Adrenal gland (tissue), 9 donors: ENCODE measurements at regions not wholly inside any gene's neighbourhood (a gene's known extent, or its start where the extent isn't known, plus 50 kb on each side); places are given as distances from the start of the nearest gene placed in this dataset.

ENCODE experiments used
- DNase-seq, 7 donors: peaks; one replicate each; pipeline ENCODE4 v3.0.0-alpha.2; 2019 to 2020
- H3K27ac ChIP-seq, 5 donors: fragments of 200-600 bp; sonication (generic) in 4 of 5; 1 replicate in 3 of 5; 2 replicates in 2 of 5; pipeline versions ENCODE4 v1.5.1 to v1.8.0; 2016 to 2020; ENCODE audit warnings: mild to moderate bottlenecking in 1 of 5
- H3K27me3 ChIP-seq: fragments of 200-600 bp; 2 replicates; pipeline ENCODE4 v1.8.0; 2021
- H3K36me3 ChIP-seq, 2 donors: fragments of 200-600 bp; replicated peaks in 1 of 2; 1 replicate in 1 of 2; 2 replicates in 1 of 2; pipeline versions ENCODE4 v1.5.1 to v1.8.0; 2018 to 2022
- H3K4me1 ChIP-seq, 2 donors: fragments of 200-600 bp; replicated peaks in 1 of 2; 1 replicate in 1 of 2; 2 replicates in 1 of 2; pipeline versions ENCODE4 v1.5.1 to v1.8.0; 2018 to 2021
- H3K4me3 ChIP-seq, 4 donors: fragments of 200-600 bp; sonication (generic) in 3 of 4; one replicate each; pipeline ENCODE4 v1.5.1; 2016 to 2018
- H3K9me3 ChIP-seq, 3 donors: fragments of 200-600 bp; sonication (generic) in 1 of 3; replicated peaks in 1 of 3; 1 replicate in 2 of 3; 2 replicates in 1 of 3; pipeline versions ENCODE4 v1.5.1 to v1.8.0; 2016 to 2021
- POLR2A ChIP-seq, 2 donors: fragments of 450-650 bp; IDR thresholded peaks; one replicate each; pipeline ENCODE4 v1.6.1; 2017; ENCODE audit warnings: antibody characterized with exemption in 2 of 2, mild to moderate bottlenecking in 2 of 2, moderate library complexity in 1 of 2
- WGBS, 4 donors: extraction: QIAGEN DNeasy Blood & Tissue Kit in 2 of 4; methylation state at CpG; one replicate each; pipeline versions ENCODE4 v1.1.5 to v1.1.7; 2013 to 2017; 5-methylcytosine and 5-hydroxymethylcytosine counted together
- intact Hi-C, 2 donors: fragments of 100-400 bp; cut with DNase I; formaldehyde crosslinking; loops; one replicate each; pipeline versions ENCODE4 v1.14.1 to v1.15.0; 2022 to 2023
- TF ChIP-seq, protein P1 (sequence below), 6 experiments: fragments of 450-650 bp in 4 of 6; fragments of 200-600 bp in 2 of 6; sonication (generic) in 1 of 6; IDR thresholded peaks; 1 replicate in 5 of 6; 2 replicates in 1 of 6; pipeline versions ENCODE4 v1.5.1 to v1.8.0; 2016 to 2021; ENCODE audit warnings: antibody characterized with exemption in 6 of 6, mild to moderate bottlenecking in 2 of 6, moderate library complexity in 1 of 6
- donor health status: healthy with polysubstance abuse.
- donor health status: Bipolar disorder and iron deficiency.
- donor health status: DM: yes; HTN: yes; CAD: no.
- donor health status: DM: no; HTN: no; CAD: no.
- donor health status: DM: no; HTN: no; CAD: no.

DNA sequence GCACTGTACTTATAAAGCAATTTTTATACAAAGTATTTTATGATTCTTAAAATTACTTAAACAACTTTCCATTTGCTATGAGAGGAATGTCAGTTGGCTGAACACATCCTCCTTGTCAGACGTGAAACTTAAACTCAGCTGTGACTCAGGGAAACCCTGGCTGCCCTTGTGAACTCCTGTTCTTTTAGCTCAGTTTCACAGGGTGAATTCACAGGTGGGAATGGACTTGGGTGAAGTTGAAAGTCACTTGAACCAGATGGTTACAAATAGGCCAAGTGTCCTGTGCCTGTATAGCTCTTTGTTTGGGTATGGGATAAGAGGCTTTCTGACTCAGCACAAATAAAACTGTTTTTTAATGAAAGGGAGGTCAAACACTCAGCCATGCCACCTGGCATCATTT is 67.4 kb upstream of the FAM47B start:
- H3K4me1 ChIP-seq: no peaks in the 10 kb centered on the region
- no peak for DNase-seq
- H3K4me3 ChIP-seq: no peak overlapping the region
- intact Hi-C loops: no loop called here
- TF ChIP-seq POLR2A (IDR thresholded peaks at IDR 0.05): no peak
- TF ChIP-seq, protein P1, sequence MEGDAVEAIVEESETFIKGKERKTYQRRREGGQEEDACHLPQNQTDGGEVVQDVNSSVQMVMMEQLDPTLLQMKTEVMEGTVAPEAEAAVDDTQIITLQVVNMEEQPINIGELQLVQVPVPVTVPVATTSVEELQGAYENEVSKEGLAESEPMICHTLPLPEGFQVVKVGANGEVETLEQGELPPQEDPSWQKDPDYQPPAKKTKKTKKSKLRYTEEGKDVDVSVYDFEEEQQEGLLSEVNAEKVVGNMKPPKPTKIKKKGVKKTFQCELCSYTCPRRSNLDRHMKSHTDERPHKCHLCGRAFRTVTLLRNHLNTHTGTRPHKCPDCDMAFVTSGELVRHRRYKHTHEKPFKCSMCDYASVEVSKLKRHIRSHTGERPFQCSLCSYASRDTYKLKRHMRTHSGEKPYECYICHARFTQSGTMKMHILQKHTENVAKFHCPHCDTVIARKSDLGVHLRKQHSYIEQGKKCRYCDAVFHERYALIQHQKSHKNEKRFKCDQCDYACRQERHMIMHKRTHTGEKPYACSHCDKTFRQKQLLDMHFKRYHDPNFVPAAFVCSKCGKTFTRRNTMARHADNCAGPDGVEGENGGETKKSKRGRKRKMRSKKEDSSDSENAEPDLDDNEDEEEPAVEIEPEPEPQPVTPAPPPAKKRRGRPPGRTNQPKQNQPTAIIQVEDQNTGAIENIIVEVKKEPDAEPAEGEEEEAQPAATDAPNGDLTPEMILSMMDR (IDR thresholded peaks at IDR 0.05): no peak
- no peaks in the 10 kb centered on the region for H3K27me3 ChIP-seq
- no peaks in the 10 kb centered on the region for H3K9me3 ChIP-seq
- no peak overlapping the region for H3K27ac ChIP-seq
- H3K36me3 ChIP-seq: no peaks in the 10 kb centered on the region
- 10 to 56% (median 39%) methylated on average over 1 of the region's 1 CpG for WGBS, 4 donors

DNA sequence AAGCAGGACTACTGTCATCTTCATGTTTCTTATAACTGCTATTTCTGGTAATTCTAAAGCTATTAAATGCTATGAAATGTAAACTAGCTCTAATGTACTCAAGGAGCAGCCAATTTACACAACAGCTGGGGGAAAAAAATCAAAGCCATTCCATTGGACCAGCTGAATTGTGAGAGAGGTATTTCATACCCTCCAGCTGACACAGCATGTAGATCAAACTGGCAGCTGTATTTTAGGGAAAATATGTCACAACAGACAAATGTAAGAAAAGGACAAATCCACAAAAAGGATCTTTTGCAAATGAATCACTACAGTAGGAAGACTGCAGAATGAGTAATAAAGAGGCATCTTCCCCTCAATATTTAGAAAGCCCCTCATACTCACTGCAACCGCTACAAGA is 65.2 kb upstream of the FAM47B start:
- no peaks in the 10 kb centered on the region for H3K36me3 ChIP-seq
- no peak for TF ChIP-seq POLR2A (IDR thresholded peaks at IDR 0.05)
- TF ChIP-seq, protein P1 (IDR thresholded peaks at IDR 0.05): no peak
- no peak overlapping the region for H3K27ac ChIP-seq
- no peaks in the 10 kb centered on the region for H3K9me3 ChIP-seq
- intact Hi-C loops: no loop called here
- 78 to 95% (median 83%) methylated on average over 1 of the region's 1 CpG for WGBS, 4 donors
- H3K4me1 ChIP-seq: no peaks in the 10 kb centered on the region
- no peak for DNase-seq
- no peak overlapping the region for H3K4me3 ChIP-seq
- no peaks in the 10 kb centered on the region for H3K27me3 ChIP-seq

DNA sequence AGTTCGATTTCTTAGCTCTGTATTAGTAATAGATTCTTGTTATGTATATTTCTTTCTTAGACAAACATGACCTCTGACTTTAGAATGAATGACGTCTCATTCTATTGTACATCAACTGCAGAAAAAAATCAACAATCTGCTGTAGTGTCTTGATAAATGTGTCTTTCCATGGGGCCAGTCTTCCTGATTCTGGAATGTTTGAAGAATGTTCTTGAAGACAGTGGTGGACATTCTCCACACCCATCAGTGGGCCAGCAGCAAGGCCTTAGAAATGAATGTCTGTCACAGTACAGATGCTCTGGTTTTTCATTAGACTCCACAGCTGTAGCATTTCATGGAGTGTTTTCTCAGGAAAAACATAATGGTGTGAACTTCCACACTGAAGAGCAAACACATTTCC is 63.2 kb upstream of the FAM47B start:
- 46 to 79% (median 61%) methylated on average over 2 of the region's 2 CpGs for WGBS, 4 donors
- intact Hi-C loops: no loop called here
- no peak for TF ChIP-seq POLR2A (IDR thresholded peaks at IDR 0.05)
- TF ChIP-seq, protein P1 (IDR thresholded peaks at IDR 0.05): no peak
- DNase-seq: no peak
- Histone ChIP-seq H3K4me3 (no peak overlapping the region), H3K9me3 (no peaks in the 10 kb centered on the region), H3K27ac (no peak overlapping the region), H3K27me3 (no peaks in the 10 kb centered on the region), H3K36me3 (no peaks in the 10 kb centered on the region), H3K4me1 (no peaks in the 10 kb centered on the region)

DNA sequence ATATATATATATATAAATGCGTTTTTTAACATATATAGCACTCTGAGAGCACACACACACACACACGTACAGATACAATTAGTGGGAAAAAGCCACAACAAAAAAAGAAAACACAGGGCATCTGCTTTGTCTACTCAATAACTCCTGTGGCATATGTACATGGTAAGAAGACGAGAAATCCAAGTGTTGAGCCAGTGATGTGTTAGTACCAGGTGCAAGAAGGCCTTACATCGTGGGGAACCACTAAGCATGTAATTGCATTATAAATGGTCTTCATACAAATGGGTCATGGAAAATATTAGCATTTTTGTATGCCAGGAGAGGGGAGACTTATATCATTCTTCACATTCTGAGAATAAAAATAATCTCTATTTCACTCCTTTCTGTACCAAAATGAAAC is 62.7 kb upstream of the FAM47B start:
- H3K27ac ChIP-seq: no peak overlapping the region
- H3K36me3 ChIP-seq: no peaks in the 10 kb centered on the region
- intact Hi-C loops: no loop called here
- no peaks in the 10 kb centered on the region for H3K9me3 ChIP-seq
- H3K4me1 ChIP-seq: no peaks in the 10 kb centered on the region
- no peak overlapping the region for H3K4me3 ChIP-seq
- TF ChIP-seq, protein P1 (IDR thresholded peaks at IDR 0.05): no peak
- no peak for TF ChIP-seq POLR2A (IDR thresholded peaks at IDR 0.05)
- no peak for DNase-seq
- WGBS, 4 donors: 67 to 80% (median 78%) methylated on average over 4 of the region's 4 CpGs
- H3K27me3 ChIP-seq: no peaks in the 10 kb centered on the region
